H1 (cell line): ENCODE measurements at regions not wholly inside any gene's neighbourhood (a gene's known extent, or its start where the extent isn't known, plus 50 kb on each side); places are given as distances from the start of the nearest gene placed in this dataset.

Experiments used
- CEBPB ChIP-seq: IDR thresholded peaks from 2 replicates; pipeline ENCODE4 v1.6.1; 2012; ENCODE audit warnings: low read depth, low read length
- EGR1 ChIP-seq: IDR thresholded peaks from 2 replicates; pipeline ENCODE4 v1.6.1; 2011; ENCODE audit warnings: low read depth, low read length, borderline replicate concordance
- GABPA ChIP-seq: IDR thresholded peaks from 2 replicates; pipeline ENCODE4 v1.6.1; 2011; ENCODE audit warnings: mild to moderate bottlenecking, low read length, moderate library complexity, borderline replicate concordance; ENCODE audit not compliant: insufficient read depth
- JUN ChIP-seq: IDR thresholded peaks from 2 replicates; pipeline ENCODE4 v1.6.1; 2011; ENCODE audit warnings: low read depth, mild to moderate bottlenecking, improper control_type of control experiment, low read length
- POLR2A ChIP-seq, 2 experiments: IDR thresholded peaks; 1 replicate in 1 of 2; 2 replicates in 1 of 2; pipeline ENCODE4 v1.6.1; 2011; ENCODE audit warnings: low read depth in 2 of 2, low read length in 2 of 2, mild to moderate bottlenecking in 2 of 2; ENCODE audit errors: control extremely low read depth in 1 of 2
- POLR2AphosphoS5 ChIP-seq: IDR thresholded peaks from 2 replicates; pipeline ENCODE4 v1.6.1; 2011; ENCODE audit warnings: low read depth, low read length
- RAD21 ChIP-seq, 2 experiments: IDR thresholded peaks in 1 of 2; conservative IDR thresholded peaks in 1 of 2; 2 replicates each; pipeline ENCODE4 v1.6.1; 2011; ENCODE audit warnings: low read depth in 2 of 2, low read length in 2 of 2, improper control_type of control experiment in 1 of 2, inconsistent platforms in 1 of 2, mild to moderate bottlenecking in 1 of 2, moderate library complexity in 1 of 2
- TEAD4 ChIP-seq: IDR thresholded peaks from 2 replicates; pipeline ENCODE4 v1.6.1; 2012; ENCODE audit warnings: low read depth, low read length, inconsistent platforms, mixed read lengths
- TF ChIP-seq, protein P1 (sequence below), 3 experiments: IDR thresholded peaks; 1 replicate in 2 of 3; 2 replicates in 1 of 3; pipeline versions ENCODE4 v1.5.1 to v1.6.1; 2011; ENCODE audit warnings: low read length in 3 of 3, mild to moderate bottlenecking in 3 of 3, inconsistent platforms in 2 of 3, low read depth in 1 of 3, moderate library complexity in 1 of 3; ENCODE audit not compliant: insufficient read depth in 1 of 3; ENCODE audit errors: control extremely low read depth in 1 of 3
- TF ChIP-seq, protein P2 (sequence below): IDR thresholded peaks from 2 replicates; pipeline ENCODE4 v1.6.1; 2012; ENCODE audit warnings: inconsistent platforms
- TF ChIP-seq, protein P3 (sequence below): IDR thresholded peaks from 2 replicates; pipeline ENCODE4 v1.6.1; 2011; ENCODE audit warnings: low read depth, mild to moderate bottlenecking, low read length; ENCODE audit not compliant: insufficient read depth

DNA sequence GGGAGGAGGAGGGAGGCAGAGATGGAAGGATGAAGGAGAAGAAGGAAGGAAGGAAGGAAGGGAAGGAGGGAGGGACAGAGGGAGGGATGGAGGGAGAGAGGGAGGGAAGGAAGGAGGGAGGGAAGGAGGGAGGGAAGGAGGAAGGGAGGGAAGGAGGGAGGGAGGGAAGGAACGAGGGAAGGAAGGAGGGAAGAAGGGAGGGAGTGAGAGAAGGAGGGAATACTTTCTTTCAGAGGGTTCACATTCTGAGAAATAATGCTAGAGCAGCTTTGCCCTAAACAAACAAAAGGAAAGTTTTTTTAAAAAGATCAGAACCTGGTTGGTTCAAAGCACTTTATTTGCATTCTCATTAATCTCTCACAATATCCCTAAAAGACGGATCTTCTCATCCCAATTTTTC is 96.1 kb upstream of the NXT1 start:
- TF ChIP-seq, protein P1, sequence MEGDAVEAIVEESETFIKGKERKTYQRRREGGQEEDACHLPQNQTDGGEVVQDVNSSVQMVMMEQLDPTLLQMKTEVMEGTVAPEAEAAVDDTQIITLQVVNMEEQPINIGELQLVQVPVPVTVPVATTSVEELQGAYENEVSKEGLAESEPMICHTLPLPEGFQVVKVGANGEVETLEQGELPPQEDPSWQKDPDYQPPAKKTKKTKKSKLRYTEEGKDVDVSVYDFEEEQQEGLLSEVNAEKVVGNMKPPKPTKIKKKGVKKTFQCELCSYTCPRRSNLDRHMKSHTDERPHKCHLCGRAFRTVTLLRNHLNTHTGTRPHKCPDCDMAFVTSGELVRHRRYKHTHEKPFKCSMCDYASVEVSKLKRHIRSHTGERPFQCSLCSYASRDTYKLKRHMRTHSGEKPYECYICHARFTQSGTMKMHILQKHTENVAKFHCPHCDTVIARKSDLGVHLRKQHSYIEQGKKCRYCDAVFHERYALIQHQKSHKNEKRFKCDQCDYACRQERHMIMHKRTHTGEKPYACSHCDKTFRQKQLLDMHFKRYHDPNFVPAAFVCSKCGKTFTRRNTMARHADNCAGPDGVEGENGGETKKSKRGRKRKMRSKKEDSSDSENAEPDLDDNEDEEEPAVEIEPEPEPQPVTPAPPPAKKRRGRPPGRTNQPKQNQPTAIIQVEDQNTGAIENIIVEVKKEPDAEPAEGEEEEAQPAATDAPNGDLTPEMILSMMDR (IDR thresholded peaks at IDR 0.05; ENCODE audit: control extremely low read depth in 1 of 3, insufficient read depth in 1 of 3, low read depth in 1 of 3, low read length in 3 of 3) = no peak
- TF ChIP-seq POLR2A (IDR thresholded peaks at IDR 0.05; ENCODE audit: control extremely low read depth in 1 of 2, low read depth in 2 of 2, low read length in 2 of 2) (no peak), JUN (no peak), POLR2AphosphoS5 (no peak), TEAD4 (no peak), CEBPB (no peak), RAD21 (IDR thresholded peaks at IDR 0.05 in 1 of 2, conservative IDR thresholded peaks at IDR 0.05 in 1 of 2; ENCODE audit: low read depth in 2 of 2, low read length in 2 of 2) (no peak), EGR1 (no peak), GABPA (no peak)
- TF ChIP-seq, protein P2, sequence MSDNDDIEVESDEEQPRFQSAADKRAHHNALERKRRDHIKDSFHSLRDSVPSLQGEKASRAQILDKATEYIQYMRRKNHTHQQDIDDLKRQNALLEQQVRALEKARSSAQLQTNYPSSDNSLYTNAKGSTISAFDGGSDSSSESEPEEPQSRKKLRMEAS = no peak
- TF ChIP-seq, protein P3, sequence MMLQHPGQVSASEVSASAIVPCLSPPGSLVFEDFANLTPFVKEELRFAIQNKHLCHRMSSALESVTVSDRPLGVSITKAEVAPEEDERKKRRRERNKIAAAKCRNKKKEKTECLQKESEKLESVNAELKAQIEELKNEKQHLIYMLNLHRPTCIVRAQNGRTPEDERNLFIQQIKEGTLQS = no peak
